ENCODE measurements at regions not wholly inside any gene's neighbourhood (a gene's known extent, or its start where the extent isn't known, plus 50 kb on each side); places are given as distances from the start of the nearest gene placed in this dataset.

GRCh38 chr1:209265301-209265700 lies 318.2 kb upstream of the CAMK1G start:
- ChIA-PET POLR2A (no interaction called here), CTCF (interaction anchor here (0.9 to 1.1 kb wide), 2 partner anchors 17 to 89 kb away, joined by 3 to 4 read pairs; no protein-coding TSS in a partner anchor)
- no peak for TF ChIP-seq CTCF (IDR thresholded peaks at IDR 0.05)
- no peak for ATAC-seq
- Mint-ChIP-seq H3K9me3 (no peaks in the 10 kb centered on the region), H3K27ac (no peak overlapping the region), H3K4me3 (no peak overlapping the region), H3K4me1 (ENCODE audit: low read depth) (no peaks in the 10 kb centered on the region), H3K27me3 (no peaks in the 10 kb centered on the region), H3K36me3 (ENCODE audit: low read depth) (no peaks in the 10 kb centered on the region)
- intact Hi-C loops (cut with micrococcal nuclease), result no loop called here
- DNase-seq, result no peak

GRCh38 chr1:209266590-209267205 lies 316.8 kb upstream of the CAMK1G start:
- no peak for TF ChIP-seq CTCF (IDR thresholded peaks at IDR 0.05)
- Mint-ChIP-seq H3K27me3 (peaks cover 2% of the 10 kb centered on the region), H3K4me3 (no peak overlapping the region), H3K27ac (no peak overlapping the region), H3K4me1 (ENCODE audit: low read depth) (no peaks in the 10 kb centered on the region), H3K36me3 (ENCODE audit: low read depth) (no peaks in the 10 kb centered on the region), H3K9me3 (no peaks in the 10 kb centered on the region)
- intact Hi-C loops (cut with micrococcal nuclease), result no loop called here
- POLR2A ChIA-PET, result interaction anchor here (1.1 kb wide), 1 partner anchor 89 kb away, joined by 3 read pairs; no protein-coding TSS in a partner anchor
- no peak for ATAC-seq
- CTCF ChIA-PET, result interaction anchor here (1.4 kb wide), 1 partner anchor 19 kb away, joined by 3 read pairs; no protein-coding TSS in a partner anchor
- DNase-seq, result no peak

GRCh38 chr1:209267968-209268367 lies 315.5 kb upstream of the CAMK1G start:
- intact Hi-C loops (cut with micrococcal nuclease), result no loop called here

GRCh38 chr1:209268479-209268878 lies 315.0 kb upstream of the CAMK1G start:
- intact Hi-C loops (cut with micrococcal nuclease), result no loop called here
- CTCF ChIA-PET, result no interaction called here

More at GRCh38 chr1:209267968-209268367, 315.5 kb upstream of the CAMK1G start:
- H3K27me3 Mint-ChIP-seq, result peaks cover 2% of the 10 kb centered on the region
- H3K36me3 Mint-ChIP-seq (ENCODE audit: low read depth), result no peaks in the 10 kb centered on the region
- no peak overlapping the region for H3K27ac Mint-ChIP-seq
- no peak overlapping the region for H3K4me3 Mint-ChIP-seq
- CTCF ChIA-PET, result no interaction called here
- no peak for TF ChIP-seq CTCF (IDR thresholded peaks at IDR 0.05)
- POLR2A ChIA-PET, result no interaction called here
- ATAC-seq (no peak), DNase-seq (no peak)
- no peaks in the 10 kb centered on the region for H3K4me1 Mint-ChIP-seq (ENCODE audit: low read depth)
- H3K9me3 Mint-ChIP-seq, result no peaks in the 10 kb centered on the region

More at GRCh38 chr1:209268479-209268878, 315.0 kb upstream of the CAMK1G start:
- Mint-ChIP-seq H3K27ac (no peak overlapping the region), H3K4me3 (no peak overlapping the region), H3K9me3 (no peaks in the 10 kb centered on the region), H3K36me3 (ENCODE audit: low read depth) (no peaks in the 10 kb centered on the region), H3K4me1 (ENCODE audit: low read depth) (no peaks in the 10 kb centered on the region), H3K27me3 (peaks cover 2% of the 10 kb centered on the region)
- no peak for ATAC-seq
- POLR2A ChIA-PET, result no interaction called here
- no peak for DNase-seq
- TF ChIP-seq CTCF (IDR thresholded peaks at IDR 0.05), result no peak
